Esophagus muscularis mucosa (tissue), 4 donors: ENCODE measurements at regions not wholly inside any gene's neighbourhood (a gene's known extent, or its start where the extent isn't known, plus 50 kb on each side); places are given as distances from the start of the nearest gene placed in this dataset.

Experiments used
- DNase-seq: peaks from one replicate; pipeline ENCODE4 v3.0.0-alpha.2; 2017; ENCODE audit errors: extremely low spot score
- H3K27ac ChIP-seq, 4 donors: fragments of 200-600 bp; sonication (generic); replicated peaks in 1 of 4; 1 replicate in 3 of 4; 2 replicates in 1 of 4; pipeline ENCODE4 v1.5.1; 2016 to 2019; ENCODE audit warnings: mild to moderate bottlenecking in 1 of 4
- H3K27me3 ChIP-seq, 4 donors: fragments of 200-600 bp; sonication (generic); one replicate each; pipeline versions ENCODE4 v1.5.1 to v1.6.0; 2016 to 2019
- H3K36me3 ChIP-seq, 4 donors: fragments of 200-600 bp; sonication (generic); one replicate each; pipeline ENCODE4 v1.5.1; 2016 to 2019
- H3K4me1 ChIP-seq, 4 donors: fragments of 200-600 bp; sonication (generic); one replicate each; pipeline ENCODE4 v1.5.1; 2016 to 2019
- H3K4me3 ChIP-seq, 4 donors: fragments of 200-600 bp; sonication (generic); 1 replicate in 2 of 4; 2 replicates in 2 of 4; pipeline ENCODE4 v1.5.1; 2016 to 2019; ENCODE audit warnings: mild to moderate bottlenecking in 4 of 4, moderate library complexity in 1 of 4
- H3K9me3 ChIP-seq, 4 donors: fragments of 200-600 bp; sonication (generic); 1 replicate in 3 of 4; 2 replicates in 1 of 4; pipeline ENCODE4 v1.5.1; 2016 to 2019
- CTCF ChIP-seq, 3 experiments: fragments of 200-600 bp in 2 of 3; fragments of 450-650 bp in 1 of 3; sonication (generic) in 2 of 3; IDR thresholded peaks; one replicate each; pipeline ENCODE4 v1.5.1; 2017 to 2019; ENCODE audit warnings: antibody characterized with exemption in 3 of 3, mild to moderate bottlenecking in 2 of 3, moderate library complexity in 1 of 3
- EP300 ChIP-seq: sonication (generic); formaldehyde crosslinking; IDR thresholded peaks from one replicate; pipeline ENCODE4 v1.6.1; 2017; ENCODE audit warnings: antibody characterized with exemption
- POLR2A ChIP-seq: fragments of 450-650 bp; IDR thresholded peaks from one replicate; pipeline ENCODE4 v1.6.1; 2017; ENCODE audit warnings: antibody characterized with exemption, moderate library complexity, mild to moderate bottlenecking, low read depth
- POLR2AphosphoS5 ChIP-seq, 2 donors: sonication (generic); formaldehyde crosslinking; IDR thresholded peaks; one replicate each; pipeline ENCODE4 v1.6.1; 2017; ENCODE audit warnings: antibody characterized with exemption in 2 of 2
- WGBS: methylation state at CpG from one replicate; pipeline ENCODE4 v1.1.5; 2018; 5-methylcytosine and 5-hydroxymethylcytosine counted together
- intact Hi-C: fragments of 100-400 bp; cut with DNase I; formaldehyde crosslinking; loops from one replicate; pipeline ENCODE4 v1.15.1; 2023

- Histone ChIP-seq H3K4me1 (no peaks in the 10 kb centered on the region), H3K36me3 (no peaks in the 10 kb centered on the region), H3K27ac (no peak overlapping the region), H3K9me3 (no peaks in the 10 kb centered on the region), H3K4me3 (no peak overlapping the region), H3K27me3 (no peaks in the 10 kb centered on the region)
- DNase-seq, result no peak
- TF ChIP-seq CTCF (IDR thresholded peaks at IDR 0.05) (no peak), POLR2A (no peak)
- intact Hi-C loops, result no loop called here
- 62% methylated on average over 8 of the region's 8 CpGs for WGBS
These were observed 810.1 kb upstream of the POU3F3 start for GRCh38 chr2:104043864-104044263.

- no peak overlapping the region for H3K4me3 ChIP-seq
- TF ChIP-seq EP300 (no peak), POLR2A (no peak), POLR2AphosphoS5 (IDR thresholded peaks at IDR 0.05) (no peak), CTCF (IDR thresholded peaks at IDR 0.05) (no peak)
- no peaks in the 10 kb centered on the region for H3K36me3 ChIP-seq
- intact Hi-C loops, result no loop called here
- H3K27me3 ChIP-seq, result no peaks in the 10 kb centered on the region
- 95% methylated on average over 5 of the region's 5 CpGs for WGBS
- H3K27ac ChIP-seq, result no peak overlapping the region
- H3K9me3 ChIP-seq, result no peaks in the 10 kb centered on the region
- DNase-seq, result no peak
- no peaks in the 10 kb centered on the region for H3K4me1 ChIP-seq
These were observed 808.8 kb upstream of the POU3F3 start for GRCh38 chr2:104045071-104045470.

- 75% methylated on average over 2 of the region's 2 CpGs for WGBS
- intact Hi-C loops, result no loop called here
- Histone ChIP-seq H3K27me3 (no peaks in the 10 kb centered on the region), H3K4me1 (no peaks in the 10 kb centered on the region), H3K4me3 (no peak overlapping the region), H3K9me3 (no peaks in the 10 kb centered on the region), H3K36me3 (no peaks in the 10 kb centered on the region), H3K27ac (no peak overlapping the region)
- no peak for DNase-seq
- TF ChIP-seq POLR2AphosphoS5 (IDR thresholded peaks at IDR 0.05) (no peak), CTCF (IDR thresholded peaks at IDR 0.05) (no peak), POLR2A (no peak), EP300 (no peak)
These were observed 807.4 kb upstream of the POU3F3 start for GRCh38 chr2:104046466-104046865.

- intact Hi-C loops, result no loop called here
These were observed 806.4 kb upstream of the POU3F3 start for GRCh38 chr2:104047516-104047915.

More at GRCh38 chr2:104047516-104047915, 806.4 kb upstream of the POU3F3 start:
- Histone ChIP-seq H3K27ac (no peak overlapping the region), H3K4me1 (no peaks in the 10 kb centered on the region), H3K36me3 (no peaks in the 10 kb centered on the region), H3K4me3 (no peak overlapping the region), H3K9me3 (no peaks in the 10 kb centered on the region), H3K27me3 (no peaks in the 10 kb centered on the region)
- 81% methylated on average over 10 of the region's 10 CpGs for WGBS
- TF ChIP-seq POLR2AphosphoS5 (IDR thresholded peaks at IDR 0.05), result no peak
- no peak for TF ChIP-seq EP300
- TF ChIP-seq CTCF (IDR thresholded peaks at IDR 0.05), result no peak
- no peak for TF ChIP-seq POLR2A
- no peak for DNase-seq
